ENCODE measurements at regions not wholly inside any gene's neighbourhood (a gene's known extent, or its start where the extent isn't known, plus 50 kb on each side); places are given as distances from the start of the nearest gene placed in this dataset.

DNA sequence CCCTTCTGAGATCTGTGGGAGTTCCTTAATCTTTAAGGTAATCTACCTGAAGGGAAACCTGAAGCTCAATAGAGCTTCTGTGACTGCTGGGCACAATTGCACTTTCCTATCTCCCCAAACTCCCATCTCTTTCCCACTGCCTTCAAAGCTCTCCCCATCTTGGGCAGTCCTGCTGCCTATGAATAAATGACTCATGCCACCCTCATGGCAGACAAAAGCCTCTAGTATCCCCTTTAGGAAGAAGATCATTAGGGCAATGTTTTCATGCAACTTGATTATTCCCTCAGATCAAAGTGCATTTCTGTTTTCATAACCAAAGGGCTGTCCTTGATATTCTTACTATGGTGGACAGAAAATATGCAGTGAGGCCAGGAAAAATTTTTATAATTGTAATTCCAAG is 704.9 kb upstream of the LRRN3 start:
- TF ChIP-seq CTCF (IDR thresholded peaks at IDR 0.05) (no peak), EP300 (IDR thresholded peaks at IDR 0.05) (no peak), POLR2A (IDR thresholded peaks at IDR 0.05) (no peak)
